ENCODE measurements at regions not wholly inside any gene's neighbourhood (a gene's known extent, or its start where the extent isn't known, plus 50 kb on each side); places are given as distances from the start of the nearest gene placed in this dataset.
"Not testable (repeated sequence)": the region's sequence is repeated elsewhere in the genome, so short reads cannot be mapped to it uniquely, and the experiment has no call there.

- no peak for DNase-seq (ENCODE audit: low spot score)
Measured at GRCh38 chr5:91937121-91937520, 554.0 kb upstream of the ARRDC3 start.

- no peak for DNase-seq (ENCODE audit: low spot score)
Measured at GRCh38 chr5:91929522-91929817, 546.4 kb upstream of the ARRDC3 start.

- DNase-seq (ENCODE audit: low spot score), result peak; percentile 27
Measured at GRCh38 chr5:91928754-91929521, 545.8 kb upstream of the ARRDC3 start.

- DNase-seq (ENCODE audit: low spot score), result no peak
Measured at GRCh38 chr5:91927439-91927838, 544.3 kb upstream of the ARRDC3 start.

GRCh38 chr5:91925249-91925648 lies 542.1 kb upstream of the ARRDC3 start:
- no peak for DNase-seq (ENCODE audit: low spot score)

- not testable (repeated sequence) for DNase-seq (ENCODE audit: low spot score)
Measured at GRCh38 chr5:91917037-91917814, 534.1 kb upstream of the ARRDC3 start.

GRCh38 chr5:91910655-91911054 lies 527.5 kb upstream of the ARRDC3 start:
- DNase-seq (ENCODE audit: low spot score), result no peak

- no peak for DNase-seq (ENCODE audit: low spot score)
Measured at GRCh38 chr5:91910247-91910646, 527.1 kb upstream of the ARRDC3 start.

GRCh38 chr5:91906494-91906893 lies 523.4 kb upstream of the ARRDC3 start:
- no peak for DNase-seq (ENCODE audit: low spot score)

- no peak for DNase-seq (ENCODE audit: low spot score)
Measured at GRCh38 chr5:91906027-91906426, 522.9 kb upstream of the ARRDC3 start.

GRCh38 chr5:91898898-91899297 lies 515.8 kb upstream of the ARRDC3 start:
- no peak for DNase-seq (ENCODE audit: low spot score)

GRCh38 chr5:91898019-91898418 lies 514.9 kb upstream of the ARRDC3 start:
- DNase-seq (ENCODE audit: low spot score), result no peak

GRCh38 chr5:91888810-91889209 lies 505.7 kb upstream of the ARRDC3 start:
- DNase-seq (ENCODE audit: low spot score), result no peak

GRCh38 chr5:91885291-91886265 lies 502.5 kb upstream of the ARRDC3 start:
- no peak for DNase-seq (ENCODE audit: low spot score)

GRCh38 chr5:91884036-91884435 lies 500.9 kb upstream of the ARRDC3 start:
- DNase-seq (ENCODE audit: low spot score), result no peak

GRCh38 chr5:91875196-91875779 lies 492.2 kb upstream of the ARRDC3 start:
- no peak for DNase-seq (ENCODE audit: low spot score)

- DNase-seq (ENCODE audit: low spot score), result no peak
Measured at GRCh38 chr5:91867799-91868198, 484.7 kb upstream of the ARRDC3 start.

GRCh38 chr5:91865915-91866314 lies 482.8 kb upstream of the ARRDC3 start:
- no peak for DNase-seq (ENCODE audit: low spot score)

GRCh38 chr5:91864962-91865361 lies 481.8 kb upstream of the ARRDC3 start:
- DNase-seq (ENCODE audit: low spot score), result no peak

- DNase-seq (ENCODE audit: low spot score), result no peak
Measured at GRCh38 chr5:91851670-91852069, 468.6 kb upstream of the ARRDC3 start.

GRCh38 chr5:91850031-91850430 lies 466.9 kb upstream of the ARRDC3 start:
- no peak for DNase-seq (ENCODE audit: low spot score)

GRCh38 chr5:91849069-91849468 lies 466.0 kb upstream of the ARRDC3 start:
- no peak for DNase-seq (ENCODE audit: low spot score)

Data from umbilical cord (tissue), 1 donor.